Activated naive CD4-positive, alpha-beta T cell treated with anti-CD3 and anti-CD28 coated beads for 36 hours (primary cell): ENCODE measurements at regions not wholly inside any gene's neighbourhood (a gene's known extent, or its start where the extent isn't known, plus 50 kb on each side); places are given as distances from the start of the nearest gene placed in this dataset.
"Not testable (repeated sequence)": the region's sequence is repeated elsewhere in the genome, so short reads cannot be mapped to it uniquely, and the experiment has no call there.

Experiments
- CTCF ChIA-PET: fragments of 350-600 bp; sonication (Branson Sonifier 250); formaldehyde crosslinking; loops from one replicate; lab custom pipeline; 2021; ENCODE audit warnings: antibody characterized with exemption; lab: Charles Lee
- DNase-seq: peaks from one replicate; pipeline ENCODE4 v3.0.0-alpha.2; 2020
- H3K27ac Mint-ChIP-seq: one replicate; pipeline ENCODE4 v1.8.0; 2021; ENCODE audit warnings: mild to moderate bottlenecking, mixed read lengths
- H3K27me3 Mint-ChIP-seq: one replicate; pipeline ENCODE4 v1.8.0; 2021; ENCODE audit warnings: low read depth, mixed read lengths
- H3K36me3 Mint-ChIP-seq: one replicate; pipeline ENCODE4 v1.8.0; 2021; ENCODE audit warnings: low read depth, mixed read lengths
- H3K4me1 Mint-ChIP-seq: one replicate; pipeline ENCODE4 v1.8.0; 2021; ENCODE audit warnings: low read depth, mixed read lengths
- H3K4me3 Mint-ChIP-seq: one replicate; pipeline ENCODE4 v1.8.0; 2021; ENCODE audit warnings: mild to moderate bottlenecking, moderate library complexity, mixed read lengths
- H3K9me3 Mint-ChIP-seq: one replicate; pipeline ENCODE4 v1.8.0; 2021; ENCODE audit warnings: mixed read lengths
- intact Hi-C: fragments of 100-400 bp; cut with micrococcal nuclease; formaldehyde crosslinking; loops from one replicate; pipeline ENCODE4 v1.15.1; 2023

- peaks cover 2% of the 10 kb centered on the region for H3K4me1 Mint-ChIP-seq
- intact Hi-C loops, result no loop called here
- no peak overlapping the region for H3K27ac Mint-ChIP-seq
- H3K36me3 Mint-ChIP-seq, result no peaks in the 10 kb centered on the region
- H3K9me3 Mint-ChIP-seq, result peaks cover 2% of the 10 kb centered on the region
- CTCF ChIA-PET, result no interaction called here
- H3K27me3 Mint-ChIP-seq, result peaks cover 3% of the 10 kb centered on the region
- DNase-seq, result no peak
- no peak overlapping the region for H3K4me3 Mint-ChIP-seq
Observed at GRCh38 chr2:180559038-180559437, 421.4 kb upstream of the UBE2E3 start.

- Mint-ChIP-seq H3K27ac (no peak overlapping the region), H3K4me3 (no peak overlapping the region), H3K4me1 (peaks cover 2% of the 10 kb centered on the region), H3K27me3 (peaks cover 3% of the 10 kb centered on the region), H3K36me3 (no peaks in the 10 kb centered on the region), H3K9me3 (peaks cover 2% of the 10 kb centered on the region)
- no peak for DNase-seq
- intact Hi-C loops, result no loop called here
- CTCF ChIA-PET, result no interaction called here
Observed at GRCh38 chr2:180555391-180555965, 424.9 kb upstream of the UBE2E3 start.

GRCh38 chr2:180554330-180554729 is 426.1 kb upstream of the UBE2E3 start:
- Mint-ChIP-seq H3K4me3 (no peak overlapping the region), H3K36me3 (no peaks in the 10 kb centered on the region), H3K4me1 (no peaks in the 10 kb centered on the region), H3K27me3 (peaks cover 3% of the 10 kb centered on the region), H3K9me3 (peaks cover 2% of the 10 kb centered on the region), H3K27ac (no peak overlapping the region)
- intact Hi-C loops, result no loop called here
- CTCF ChIA-PET, result no interaction called here
- no peak for DNase-seq

- DNase-seq, result no peak
- H3K4me3 Mint-ChIP-seq, result no peak overlapping the region
- CTCF ChIA-PET, result no interaction called here
- H3K4me1 Mint-ChIP-seq, result no peaks in the 10 kb centered on the region
- H3K36me3 Mint-ChIP-seq, result no peaks in the 10 kb centered on the region
- no peak overlapping the region for H3K27ac Mint-ChIP-seq
- intact Hi-C loops, result no loop called here
- peaks cover 3% of the 10 kb centered on the region for H3K27me3 Mint-ChIP-seq
- peaks cover 2% of the 10 kb centered on the region for H3K9me3 Mint-ChIP-seq
Observed at GRCh38 chr2:180553094-180553715, 427.2 kb upstream of the UBE2E3 start.

- H3K9me3 Mint-ChIP-seq, result no peaks in the 10 kb centered on the region
- intact Hi-C loops, result no loop called here
- no peak overlapping the region for H3K27ac Mint-ChIP-seq
- DNase-seq, result no peak
- H3K4me1 Mint-ChIP-seq, result no peaks in the 10 kb centered on the region
- H3K36me3 Mint-ChIP-seq, result no peaks in the 10 kb centered on the region
- peaks cover 7% of the 10 kb centered on the region for H3K27me3 Mint-ChIP-seq
- H3K4me3 Mint-ChIP-seq, result no peak overlapping the region
- CTCF ChIA-PET, result no interaction called here
Observed at GRCh38 chr2:180542511-180542910, 437.9 kb upstream of the UBE2E3 start.

- intact Hi-C loops, result no loop called here
- no peak for DNase-seq
- H3K27me3 Mint-ChIP-seq, result peaks cover 4% of the 10 kb centered on the region
- CTCF ChIA-PET, result no interaction called here
- H3K4me1 Mint-ChIP-seq, result no peaks in the 10 kb centered on the region
- H3K36me3 Mint-ChIP-seq, result no peaks in the 10 kb centered on the region
- H3K9me3 Mint-ChIP-seq, result no peaks in the 10 kb centered on the region
- H3K27ac Mint-ChIP-seq, result no peak overlapping the region
- no peak overlapping the region for H3K4me3 Mint-ChIP-seq
Observed at GRCh38 chr2:180540761-180541160, 439.6 kb upstream of the UBE2E3 start.

GRCh38 chr2:180539541-180539940 is 440.9 kb upstream of the UBE2E3 start:
- Mint-ChIP-seq H3K27me3 (peaks cover 3% of the 10 kb centered on the region), H3K4me3 (no peak overlapping the region), H3K27ac (no peak overlapping the region), H3K36me3 (no peaks in the 10 kb centered on the region), H3K4me1 (no peaks in the 10 kb centered on the region), H3K9me3 (no peaks in the 10 kb centered on the region)
- intact Hi-C loops, result no loop called here
- CTCF ChIA-PET, result no interaction called here
- no peak for DNase-seq

- H3K27me3 Mint-ChIP-seq, result peaks cover 8% of the 10 kb centered on the region
- H3K36me3 Mint-ChIP-seq, result no peaks in the 10 kb centered on the region
- DNase-seq, result no peak
- intact Hi-C loops, result no loop called here
- no peak overlapping the region for H3K4me3 Mint-ChIP-seq
- CTCF ChIA-PET, result no interaction called here
- no peaks in the 10 kb centered on the region for H3K4me1 Mint-ChIP-seq
- no peak overlapping the region for H3K27ac Mint-ChIP-seq
- H3K9me3 Mint-ChIP-seq, result no peaks in the 10 kb centered on the region
Observed at GRCh38 chr2:180535289-180535688, 445.1 kb upstream of the UBE2E3 start.

GRCh38 chr2:180531787-180532186 is 448.6 kb upstream of the UBE2E3 start:
- intact Hi-C loops, H3K4me1 Mint-ChIP-seq, CTCF ChIA-PET, H3K27me3 Mint-ChIP-seq, DNase-seq, H3K36me3 Mint-ChIP-seq, H3K27ac Mint-ChIP-seq, H3K9me3 Mint-ChIP-seq, H3K4me3 Mint-ChIP-seq: not testable (repeated sequence)

- H3K4me1 Mint-ChIP-seq, result no peaks in the 10 kb centered on the region
- no peak for DNase-seq
- H3K4me3 Mint-ChIP-seq, result no peak overlapping the region
- intact Hi-C loops, result no loop called here
- H3K27ac Mint-ChIP-seq, result no peak overlapping the region
- no peaks in the 10 kb centered on the region for H3K36me3 Mint-ChIP-seq
- no peaks in the 10 kb centered on the region for H3K9me3 Mint-ChIP-seq
- CTCF ChIA-PET, result no interaction called here
- H3K27me3 Mint-ChIP-seq, result no peaks in the 10 kb centered on the region
Observed at GRCh38 chr2:180524499-180524898, 455.9 kb upstream of the UBE2E3 start.

- no peak for DNase-seq
- Mint-ChIP-seq H3K4me1 (no peaks in the 10 kb centered on the region), H3K36me3 (no peaks in the 10 kb centered on the region), H3K4me3 (no peak overlapping the region), H3K27me3 (peaks cover 1% of the 10 kb centered on the region), H3K9me3 (no peaks in the 10 kb centered on the region), H3K27ac (no peak overlapping the region)
- intact Hi-C loops, result no loop called here
- CTCF ChIA-PET, result no interaction called here
Observed at GRCh38 chr2:180523621-180524340, 456.6 kb upstream of the UBE2E3 start.

- H3K4me3 Mint-ChIP-seq, result no peak overlapping the region
- no peak overlapping the region for H3K27ac Mint-ChIP-seq
- intact Hi-C loops, result no loop called here
- H3K4me1 Mint-ChIP-seq, result no peaks in the 10 kb centered on the region
- H3K9me3 Mint-ChIP-seq, result no peaks in the 10 kb centered on the region
- H3K27me3 Mint-ChIP-seq, result peaks cover 2% of the 10 kb centered on the region
- H3K36me3 Mint-ChIP-seq, result no peaks in the 10 kb centered on the region
- CTCF ChIA-PET, result interaction anchor here (0.6 kb wide), 1 partner anchor 13 kb away, joined by 4 read pairs; no protein-coding TSS in a partner anchor
- DNase-seq, result no peak
Observed at GRCh38 chr2:180520921-180521581, 459.4 kb upstream of the UBE2E3 start.
